ENCODE measurements at regions not wholly inside any gene's neighbourhood (a gene's known extent, or its start where the extent isn't known, plus 50 kb on each side); places are given as distances from the start of the nearest gene placed in this dataset.

GRCh38 chr17:33404070-33404819, 111.2 kb upstream of the ASIC2 start:
- DNase-seq (ENCODE audit: low read depth): no peak

- no peak for DNase-seq (ENCODE audit: low read depth)
These were observed 123.0 kb upstream of the ASIC2 start for GRCh38 chr17:33416131-33416530.

- no peak for DNase-seq (ENCODE audit: low read depth)
These were observed 128.8 kb upstream of the ASIC2 start for GRCh38 chr17:33421933-33422332.

GRCh38 chr17:33433581-33433980, 140.5 kb upstream of the ASIC2 start:
- no peak for DNase-seq (ENCODE audit: low read depth)

- no peak for DNase-seq (ENCODE audit: low read depth)
These were observed 141.7 kb upstream of the ASIC2 start for GRCh38 chr17:33434841-33435240.

GRCh38 chr17:33435721-33436301, 142.7 kb upstream of the ASIC2 start:
- DNase-seq (ENCODE audit: low read depth): no peak

- DNase-seq (ENCODE audit: low read depth): no peak
These were observed 143.2 kb upstream of the ASIC2 start for GRCh38 chr17:33436321-33436720.

- no peak for DNase-seq (ENCODE audit: low read depth)
These were observed 145.0 kb upstream of the ASIC2 start for GRCh38 chr17:33438139-33438538.

- DNase-seq (ENCODE audit: low read depth): no peak
These were observed 145.5 kb upstream of the ASIC2 start for GRCh38 chr17:33438578-33438977.

- DNase-seq (ENCODE audit: low read depth): no peak
These were observed 149.2 kb upstream of the ASIC2 start for GRCh38 chr17:33442320-33442719.

- no peak for DNase-seq (ENCODE audit: low read depth)
These were observed 151.6 kb upstream of the ASIC2 start for GRCh38 chr17:33444731-33445130.

GRCh38 chr17:33447090-33447489, 154.0 kb upstream of the ASIC2 start:
- no peak for DNase-seq (ENCODE audit: low read depth)

- no peak for DNase-seq (ENCODE audit: low read depth)
These were observed 158.1 kb upstream of the ASIC2 start for GRCh38 chr17:33451221-33451620.

GRCh38 chr17:33457477-33457876, 164.4 kb upstream of the ASIC2 start:
- DNase-seq (ENCODE audit: low read depth): no peak

- no peak for DNase-seq (ENCODE audit: low read depth)
These were observed 166.2 kb upstream of the ASIC2 start for GRCh38 chr17:33459078-33459940.

- DNase-seq (ENCODE audit: low read depth): no peak
These were observed 167.8 kb upstream of the ASIC2 start for GRCh38 chr17:33460781-33461450.

GRCh38 chr17:33463887-33464286, 170.8 kb upstream of the ASIC2 start:
- DNase-seq (ENCODE audit: low read depth): no peak

GRCh38 chr17:33464669-33465280, 171.7 kb upstream of the ASIC2 start:
- no peak for DNase-seq (ENCODE audit: low read depth)

- no peak for DNase-seq (ENCODE audit: low read depth)
These were observed 176.3 kb upstream of the ASIC2 start for GRCh38 chr17:33469421-33469820.

GRCh38 chr17:33469911-33470310, 176.8 kb upstream of the ASIC2 start:
- peak; percentile 2 for DNase-seq (ENCODE audit: low read depth)

- DNase-seq (ENCODE audit: low read depth): no peak
These were observed 180.0 kb upstream of the ASIC2 start for GRCh38 chr17:33473061-33473460.

- DNase-seq (ENCODE audit: low read depth): no peak
These were observed 181.7 kb upstream of the ASIC2 start for GRCh38 chr17:33474789-33475188.

Measured in fibroblast of the conjunctiva (primary cell).